NB4 (cell line): ENCODE measurements at regions not wholly inside any gene's neighbourhood (a gene's known extent, or its start where the extent isn't known, plus 50 kb on each side); places are given as distances from the start of the nearest gene placed in this dataset.

Experiments used
- MYC ChIP-seq: IDR thresholded peaks from 2 replicates; pipeline ENCODE4 v1.6.1; 2011; ENCODE audit warnings: low read depth, low read length
- POLR2A ChIP-seq: IDR thresholded peaks from 2 replicates; pipeline ENCODE4 v1.6.1; 2011; ENCODE audit warnings: mild to moderate bottlenecking; ENCODE audit not compliant: insufficient read length; ENCODE audit errors: extremely low read depth
- TF ChIP-seq, protein P1 (sequence below): IDR thresholded peaks from one replicate; pipeline ENCODE4 v1.5.1; 2012; ENCODE audit warnings: low read depth, low read length

DNA sequence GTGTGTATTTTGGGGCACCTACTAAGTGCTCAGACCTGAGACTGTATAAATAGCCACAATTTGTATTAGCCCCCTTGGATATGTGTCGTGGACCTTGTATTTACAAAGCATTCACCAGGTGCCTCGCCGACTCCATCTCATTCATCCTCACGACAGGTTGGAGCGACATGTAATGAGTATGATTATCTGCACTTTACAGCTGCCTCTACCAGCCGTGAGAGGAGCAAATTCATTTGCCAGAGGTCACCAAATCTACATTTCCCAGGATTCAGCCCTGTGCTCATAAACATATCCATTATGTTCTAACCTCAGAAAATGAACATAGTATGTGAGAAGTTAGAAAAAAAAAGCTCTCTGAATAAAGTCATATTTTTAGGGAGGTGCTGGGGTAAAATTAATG, 167.4 kb downstream of the ZDHHC21 start:
- TF ChIP-seq, protein P1, sequence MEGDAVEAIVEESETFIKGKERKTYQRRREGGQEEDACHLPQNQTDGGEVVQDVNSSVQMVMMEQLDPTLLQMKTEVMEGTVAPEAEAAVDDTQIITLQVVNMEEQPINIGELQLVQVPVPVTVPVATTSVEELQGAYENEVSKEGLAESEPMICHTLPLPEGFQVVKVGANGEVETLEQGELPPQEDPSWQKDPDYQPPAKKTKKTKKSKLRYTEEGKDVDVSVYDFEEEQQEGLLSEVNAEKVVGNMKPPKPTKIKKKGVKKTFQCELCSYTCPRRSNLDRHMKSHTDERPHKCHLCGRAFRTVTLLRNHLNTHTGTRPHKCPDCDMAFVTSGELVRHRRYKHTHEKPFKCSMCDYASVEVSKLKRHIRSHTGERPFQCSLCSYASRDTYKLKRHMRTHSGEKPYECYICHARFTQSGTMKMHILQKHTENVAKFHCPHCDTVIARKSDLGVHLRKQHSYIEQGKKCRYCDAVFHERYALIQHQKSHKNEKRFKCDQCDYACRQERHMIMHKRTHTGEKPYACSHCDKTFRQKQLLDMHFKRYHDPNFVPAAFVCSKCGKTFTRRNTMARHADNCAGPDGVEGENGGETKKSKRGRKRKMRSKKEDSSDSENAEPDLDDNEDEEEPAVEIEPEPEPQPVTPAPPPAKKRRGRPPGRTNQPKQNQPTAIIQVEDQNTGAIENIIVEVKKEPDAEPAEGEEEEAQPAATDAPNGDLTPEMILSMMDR = no peak
- no peak for TF ChIP-seq POLR2A
- no peak for TF ChIP-seq MYC
